ENCODE measurements at regions not wholly inside any gene's neighbourhood (a gene's known extent, or its start where the extent isn't known, plus 50 kb on each side); places are given as distances from the start of the nearest gene placed in this dataset.

DNA sequence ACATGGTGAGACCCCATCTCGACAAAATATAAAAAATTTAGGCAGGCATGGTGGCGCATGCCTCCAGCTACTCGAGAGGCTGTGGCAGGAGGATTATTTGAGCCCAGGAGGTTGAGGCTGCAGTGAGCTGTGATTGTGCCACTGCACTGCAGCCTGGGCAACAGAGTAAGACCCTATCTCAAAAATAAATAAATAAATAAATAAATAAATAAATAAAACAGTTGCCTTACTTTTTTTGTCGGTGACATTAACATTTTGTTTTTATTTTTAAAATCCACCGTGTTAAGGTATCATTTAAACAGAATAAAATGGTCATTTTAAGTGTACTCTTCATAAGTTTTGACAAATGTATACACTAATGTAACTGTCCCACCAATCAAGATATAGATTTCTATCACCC is 57.0 kb downstream of the RASL11A start:
- WGBS, 5 donors: 88 to 96% (median 93%) methylated on average over 5 of the region's 5 CpGs
- H3K4me3 ChIP-seq: no peak overlapping the region
- no peak for DNase-seq
- intact Hi-C loops (cut with DNase I; ENCODE audit: low total_unique reads): no loop called here
- H3K4me1 ChIP-seq: no peaks in the 10 kb centered on the region
- no peak overlapping the region for H3K27ac ChIP-seq
- H3K27me3 ChIP-seq (replicated peaks in 1 of 7): no peaks in the 10 kb centered on the region
- H3K9me3 ChIP-seq: peaks cover 0 to 4% (median 0%) of the 10 kb centered on the region in 8 donors
- H3K36me3 ChIP-seq: no peaks in the 10 kb centered on the region
- TF ChIP-seq, protein P1, sequence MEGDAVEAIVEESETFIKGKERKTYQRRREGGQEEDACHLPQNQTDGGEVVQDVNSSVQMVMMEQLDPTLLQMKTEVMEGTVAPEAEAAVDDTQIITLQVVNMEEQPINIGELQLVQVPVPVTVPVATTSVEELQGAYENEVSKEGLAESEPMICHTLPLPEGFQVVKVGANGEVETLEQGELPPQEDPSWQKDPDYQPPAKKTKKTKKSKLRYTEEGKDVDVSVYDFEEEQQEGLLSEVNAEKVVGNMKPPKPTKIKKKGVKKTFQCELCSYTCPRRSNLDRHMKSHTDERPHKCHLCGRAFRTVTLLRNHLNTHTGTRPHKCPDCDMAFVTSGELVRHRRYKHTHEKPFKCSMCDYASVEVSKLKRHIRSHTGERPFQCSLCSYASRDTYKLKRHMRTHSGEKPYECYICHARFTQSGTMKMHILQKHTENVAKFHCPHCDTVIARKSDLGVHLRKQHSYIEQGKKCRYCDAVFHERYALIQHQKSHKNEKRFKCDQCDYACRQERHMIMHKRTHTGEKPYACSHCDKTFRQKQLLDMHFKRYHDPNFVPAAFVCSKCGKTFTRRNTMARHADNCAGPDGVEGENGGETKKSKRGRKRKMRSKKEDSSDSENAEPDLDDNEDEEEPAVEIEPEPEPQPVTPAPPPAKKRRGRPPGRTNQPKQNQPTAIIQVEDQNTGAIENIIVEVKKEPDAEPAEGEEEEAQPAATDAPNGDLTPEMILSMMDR (IDR thresholded peaks at IDR 0.05 in 8 of 11, conservative IDR thresholded peaks at IDR 0.05 in 3 of 11): no peak
- TF ChIP-seq POLR2AphosphoS5 (IDR thresholded peaks at IDR 0.05) (no peak), POLR2A (IDR thresholded peaks at IDR 0.05) (no peak)

DNA sequence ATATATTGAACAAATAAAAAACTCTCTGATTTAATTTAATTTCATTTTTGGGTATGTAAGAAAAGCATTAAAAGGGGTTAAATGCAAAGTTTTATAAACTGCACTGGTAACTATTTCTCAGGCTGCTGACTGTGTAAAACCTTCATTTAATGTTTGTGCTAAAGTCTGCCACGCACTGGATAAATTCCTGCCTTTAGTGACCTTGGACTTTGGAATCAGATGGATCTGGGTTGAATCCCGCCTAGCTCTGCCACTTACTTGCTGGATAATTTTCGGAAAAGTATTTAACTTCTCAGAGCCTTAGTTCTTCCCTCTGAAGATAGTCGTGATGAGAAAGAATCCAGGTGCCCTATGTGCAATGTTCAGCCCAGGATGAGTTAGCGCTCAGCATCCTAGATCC is 58.6 kb downstream of the RASL11A start:
- Histone ChIP-seq H3K4me1 (no peaks in the 10 kb centered on the region), H3K27me3 (replicated peaks in 1 of 7) (no peaks in the 10 kb centered on the region), H3K27ac (no peak overlapping the region), H3K9me3 (no peaks in the 10 kb centered on the region), H3K36me3 (no peaks in the 10 kb centered on the region), H3K4me3 (no peak overlapping the region)
- intact Hi-C loops (cut with DNase I; ENCODE audit: low total_unique reads): no loop called here
- TF ChIP-seq POLR2AphosphoS5 (IDR thresholded peaks at IDR 0.05) (no peak), POLR2A (IDR thresholded peaks at IDR 0.05) (no peak)
- TF ChIP-seq, protein P1 (IDR thresholded peaks at IDR 0.05 in 8 of 11, conservative IDR thresholded peaks at IDR 0.05 in 3 of 11): no peak
- WGBS, 5 donors: 81 to 92% (median 84%) methylated on average over 5 of the region's 5 CpGs
- no peak for DNase-seq

DNA sequence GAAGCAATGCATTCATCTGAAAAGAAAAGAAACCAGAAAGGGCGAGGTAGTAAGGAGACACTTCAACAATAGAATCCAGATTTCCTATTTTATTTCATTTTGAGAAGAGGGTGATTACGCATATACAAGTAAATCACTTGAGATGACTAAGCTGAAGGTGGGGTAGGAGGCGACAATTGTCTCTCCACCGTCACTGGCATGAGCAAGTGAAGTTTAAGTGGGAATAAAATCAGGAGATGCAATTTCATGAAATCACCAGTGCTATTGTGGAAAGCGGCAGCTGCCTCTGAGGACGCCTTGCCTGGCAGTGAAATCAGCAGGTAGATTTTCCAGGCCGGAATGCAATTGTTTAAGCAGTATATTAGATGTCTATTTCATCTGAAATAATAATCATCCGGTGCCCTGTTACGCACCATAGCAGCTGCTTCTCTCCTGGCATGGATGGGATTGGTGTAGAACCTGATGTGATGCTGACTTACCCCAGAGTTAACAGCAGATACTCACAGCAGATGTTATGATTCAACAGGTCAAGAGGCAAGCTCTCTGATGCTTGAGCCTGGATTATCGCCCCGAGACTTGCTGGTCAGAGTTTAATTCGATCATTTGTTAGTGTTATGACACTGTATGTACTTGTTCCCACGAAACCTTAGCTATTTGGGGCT is 64.3 kb downstream of the RASL11A start:
- no peak for DNase-seq
- no peaks in the 10 kb centered on the region for H3K36me3 ChIP-seq
- no peaks in the 10 kb centered on the region for H3K9me3 ChIP-seq
- peaks cover 0 to 3% (median 0%) of the 10 kb centered on the region in 7 donors for H3K27me3 ChIP-seq (replicated peaks in 1 of 7)
- WGBS, 5 donors: 68 to 92% (median 85%) methylated on average over 13 of the region's 13 CpGs
- intact Hi-C loops (cut with DNase I; ENCODE audit: low total_unique reads): no loop called here
- H3K4me3 ChIP-seq: no peak overlapping the region
- H3K4me1 ChIP-seq: no peaks in the 10 kb centered on the region
- no peak for TF ChIP-seq POLR2AphosphoS5 (IDR thresholded peaks at IDR 0.05)
- no peak overlapping the region for H3K27ac ChIP-seq

DNA sequence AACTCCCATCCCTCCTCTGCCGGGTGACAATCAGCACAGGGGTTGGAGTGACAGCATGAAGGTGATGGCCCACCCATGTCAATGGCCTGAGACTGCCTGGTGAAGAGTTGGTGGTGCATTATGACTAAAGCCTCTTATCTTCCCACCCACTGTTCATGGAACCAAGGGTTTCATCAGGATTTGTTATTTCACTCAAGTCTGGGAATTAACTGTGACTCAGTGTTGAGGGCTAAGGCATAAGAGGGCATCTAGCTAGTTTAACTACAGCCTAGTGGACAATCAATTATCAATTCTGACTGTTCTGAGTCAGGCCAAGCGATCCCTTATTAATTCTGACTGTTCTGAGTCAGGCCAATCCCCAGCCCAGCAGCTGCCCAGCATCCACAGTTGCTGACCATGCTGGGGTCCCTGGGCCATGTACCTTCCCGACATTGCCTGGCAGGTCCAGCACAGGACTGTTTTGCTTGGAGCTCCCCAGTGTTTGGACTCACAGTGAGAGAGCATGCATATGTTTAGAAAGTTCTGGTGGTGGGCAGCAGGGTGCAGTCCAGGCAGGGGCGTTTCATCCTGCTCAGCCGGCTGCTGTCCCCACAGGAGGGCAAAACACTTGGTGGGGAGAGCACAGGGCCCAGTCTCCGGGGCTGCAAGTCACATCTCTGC is 65.5 kb downstream of the RASL11A start:
- H3K36me3 ChIP-seq: no peaks in the 10 kb centered on the region
- TF ChIP-seq POLR2A (IDR thresholded peaks at IDR 0.05) (no peak), POLR2AphosphoS5 (IDR thresholded peaks at IDR 0.05) (no peak)
- TF ChIP-seq, protein P1 (IDR thresholded peaks at IDR 0.05 in 8 of 11, conservative IDR thresholded peaks at IDR 0.05 in 3 of 11): no peak
- peaks cover 0 to 3% (median 0%) of the 10 kb centered on the region in 7 donors for H3K27me3 ChIP-seq (replicated peaks in 1 of 7)
- no peak overlapping the region for H3K27ac ChIP-seq
- no peak overlapping the region for H3K4me3 ChIP-seq
- no peaks in the 10 kb centered on the region for H3K9me3 ChIP-seq
- WGBS, 5 donors: 62 to 75% (median 70%) methylated on average over 5 to 6 of the region's 6 CpGs
- intact Hi-C loops (cut with DNase I; ENCODE audit: low total_unique reads): no loop called here
- no peaks in the 10 kb centered on the region for H3K4me1 ChIP-seq
- no peak for DNase-seq

Data from spleen (tissue), 11 donors.